Chondrocyte (in vitro differentiated cells): ENCODE measurements at regions not wholly inside any gene's neighbourhood (a gene's known extent, or its start where the extent isn't known, plus 50 kb on each side); places are given as distances from the start of the nearest gene placed in this dataset.
"Not testable (repeated sequence)": the region's sequence is repeated elsewhere in the genome, so short reads cannot be mapped to it uniquely, and the experiment has no call there.

Experiments used
- DNase-seq: peaks from one replicate; pipeline ENCODE4 v3.0.0; 2021; ENCODE audit warnings: mixed read lengths, low spot score
- H3K27ac Mint-ChIP-seq: one replicate; pipeline ENCODE4 v1.8.0; 2021; ENCODE audit warnings: mild to moderate bottlenecking, moderate library complexity, mixed read lengths; ENCODE audit not compliant: unreplicated experiment
- H3K27me3 Mint-ChIP-seq: 2 replicates; pipeline ENCODE4 v1.8.0; 2021; ENCODE audit warnings: low read depth, mixed read lengths
- H3K36me3 Mint-ChIP-seq: 2 replicates; pipeline ENCODE4 v1.8.0; 2021; ENCODE audit warnings: low read depth, mixed read lengths
- H3K4me1 Mint-ChIP-seq: 2 replicates; pipeline ENCODE4 v1.8.0; 2021; ENCODE audit warnings: low read depth, mild to moderate bottlenecking, mixed read lengths
- H3K4me3 Mint-ChIP-seq: one replicate; pipeline ENCODE4 v1.8.0; 2021; ENCODE audit warnings: mild to moderate bottlenecking, moderate library complexity, mixed read lengths; ENCODE audit not compliant: unreplicated experiment
- H3K9me3 Mint-ChIP-seq: 2 replicates; pipeline ENCODE4 v1.8.0; 2021; ENCODE audit warnings: low read depth, mixed read lengths
- TF ChIP-seq, protein P1 (sequence below): fragments of 200-600 bp; sonication (generic); IDR thresholded peaks from 2 replicates; pipeline ENCODE4 v1.5.0; 2021; ENCODE audit warnings: antibody characterized with exemption, mild to moderate bottlenecking, moderate library complexity

DNA sequence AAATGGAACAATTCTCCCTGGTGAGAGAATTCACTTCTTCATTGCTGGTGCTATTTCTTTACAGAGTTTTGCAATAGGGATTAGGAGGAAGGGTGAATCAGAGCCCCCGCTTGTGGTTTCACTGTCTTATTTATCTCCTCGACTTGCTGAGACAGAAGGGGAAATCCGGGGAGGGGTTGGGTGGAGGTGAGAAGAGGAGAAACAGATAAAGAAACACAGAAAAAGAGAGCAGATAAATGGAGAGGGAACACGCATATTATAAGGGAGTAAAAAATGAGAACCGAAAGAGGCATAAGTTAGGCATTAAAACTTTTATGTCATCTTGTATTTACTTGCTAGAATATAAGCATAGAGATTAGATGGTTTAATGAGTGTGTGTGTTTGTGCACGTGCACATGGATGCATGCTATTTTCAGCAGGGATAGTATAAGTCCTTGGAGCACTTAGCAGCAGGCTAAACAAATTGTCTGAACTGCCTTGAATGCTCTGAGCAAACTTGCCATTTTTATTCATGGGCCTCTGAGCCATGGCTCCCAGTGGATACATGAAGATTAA is 105.0 kb downstream of the OLIG3 start:
- Mint-ChIP-seq H3K27ac (no peak overlapping the region), H3K4me3 (no peak overlapping the region), H3K27me3 (peaks cover 24% of the 10 kb centered on the region), H3K36me3 (no peaks in the 10 kb centered on the region), H3K9me3 (no peaks in the 10 kb centered on the region), H3K4me1 (no peaks in the 10 kb centered on the region)
- TF ChIP-seq, protein P1, sequence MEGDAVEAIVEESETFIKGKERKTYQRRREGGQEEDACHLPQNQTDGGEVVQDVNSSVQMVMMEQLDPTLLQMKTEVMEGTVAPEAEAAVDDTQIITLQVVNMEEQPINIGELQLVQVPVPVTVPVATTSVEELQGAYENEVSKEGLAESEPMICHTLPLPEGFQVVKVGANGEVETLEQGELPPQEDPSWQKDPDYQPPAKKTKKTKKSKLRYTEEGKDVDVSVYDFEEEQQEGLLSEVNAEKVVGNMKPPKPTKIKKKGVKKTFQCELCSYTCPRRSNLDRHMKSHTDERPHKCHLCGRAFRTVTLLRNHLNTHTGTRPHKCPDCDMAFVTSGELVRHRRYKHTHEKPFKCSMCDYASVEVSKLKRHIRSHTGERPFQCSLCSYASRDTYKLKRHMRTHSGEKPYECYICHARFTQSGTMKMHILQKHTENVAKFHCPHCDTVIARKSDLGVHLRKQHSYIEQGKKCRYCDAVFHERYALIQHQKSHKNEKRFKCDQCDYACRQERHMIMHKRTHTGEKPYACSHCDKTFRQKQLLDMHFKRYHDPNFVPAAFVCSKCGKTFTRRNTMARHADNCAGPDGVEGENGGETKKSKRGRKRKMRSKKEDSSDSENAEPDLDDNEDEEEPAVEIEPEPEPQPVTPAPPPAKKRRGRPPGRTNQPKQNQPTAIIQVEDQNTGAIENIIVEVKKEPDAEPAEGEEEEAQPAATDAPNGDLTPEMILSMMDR, result no peak
- DNase-seq, result no peak

DNA sequence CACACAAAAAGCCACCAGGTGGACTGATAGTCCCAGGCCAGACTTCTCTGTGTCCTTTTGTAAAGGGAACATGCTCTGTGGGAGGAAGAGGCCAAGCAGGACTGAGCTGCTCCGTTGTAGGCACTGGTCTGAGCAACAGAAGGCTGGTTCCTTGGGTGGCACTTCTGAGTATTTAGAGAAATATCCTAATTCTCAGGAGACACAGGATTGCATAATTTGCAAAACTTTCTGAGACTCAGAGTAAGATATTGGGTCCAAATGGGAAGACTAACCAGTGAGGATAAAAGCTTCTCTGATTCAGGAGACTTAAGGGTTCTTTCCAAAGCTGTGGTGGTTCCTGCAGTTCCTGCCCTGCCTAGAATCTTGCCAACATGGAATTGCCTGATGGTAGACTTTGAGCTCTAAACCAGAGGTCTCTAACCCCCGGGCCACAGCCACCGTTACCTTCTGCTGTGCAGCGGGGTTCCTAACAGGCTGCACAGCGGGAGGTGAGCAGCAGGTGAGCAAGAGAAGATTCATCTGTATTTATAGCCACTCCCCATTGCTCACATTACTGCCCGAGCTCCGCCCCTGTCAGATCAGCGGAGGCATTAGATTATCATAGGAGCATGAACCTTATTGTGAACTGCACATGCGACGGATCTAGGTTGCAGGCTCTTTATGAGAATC is 107.0 kb downstream of the OLIG3 start:
- no peak for DNase-seq
- Mint-ChIP-seq H3K27ac (no peak overlapping the region), H3K9me3 (no peaks in the 10 kb centered on the region), H3K4me1 (no peaks in the 10 kb centered on the region), H3K4me3 (no peak overlapping the region), H3K36me3 (no peaks in the 10 kb centered on the region), H3K27me3 (peaks cover 16% of the 10 kb centered on the region)
- TF ChIP-seq, protein P1, result no peak

DNA sequence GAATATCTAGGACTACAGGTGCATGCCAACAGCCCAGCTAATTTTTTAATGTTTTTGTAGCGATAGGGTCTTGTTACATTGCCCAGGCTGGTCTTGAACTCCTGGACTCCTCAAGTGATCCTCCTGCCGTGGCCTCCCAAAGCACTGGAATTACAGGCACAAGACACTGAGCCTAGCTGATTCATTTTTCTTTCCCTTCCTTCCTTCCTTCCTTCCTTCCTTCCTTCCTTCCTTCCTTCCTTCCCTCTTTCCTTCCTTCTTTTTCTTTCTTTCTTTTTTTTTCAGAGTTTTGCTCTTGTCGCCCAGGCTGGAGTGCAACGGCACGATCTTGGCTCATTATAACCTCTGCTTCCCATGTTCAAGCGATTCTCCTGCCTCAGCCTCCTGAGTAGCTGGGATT is 110.9 kb downstream of the OLIG3 start:
- H3K27ac Mint-ChIP-seq, H3K4me1 Mint-ChIP-seq, H3K4me3 Mint-ChIP-seq, H3K9me3 Mint-ChIP-seq, DNase-seq, H3K36me3 Mint-ChIP-seq, H3K27me3 Mint-ChIP-seq: not testable (repeated sequence)

DNA sequence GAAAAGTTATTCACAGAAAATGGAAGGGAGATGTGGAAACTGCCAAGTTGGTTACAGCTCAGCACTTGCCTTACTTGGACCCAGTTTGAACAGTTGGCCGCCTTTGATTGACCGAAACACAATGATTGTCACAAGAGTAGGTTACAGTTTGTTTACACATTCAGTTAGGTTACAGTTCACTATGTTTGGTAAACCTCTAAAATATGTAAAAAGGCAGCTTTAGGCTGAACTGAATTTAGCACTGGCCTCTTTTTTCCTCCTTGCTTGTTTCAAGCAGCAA is 116.2 kb downstream of the OLIG3 start:
- no peaks in the 10 kb centered on the region for H3K4me1 Mint-ChIP-seq
- H3K9me3 Mint-ChIP-seq, result peaks cover 5% of the 10 kb centered on the region
- peaks cover 7% of the 10 kb centered on the region for H3K27me3 Mint-ChIP-seq
- no peaks in the 10 kb centered on the region for H3K36me3 Mint-ChIP-seq
- no peak for DNase-seq
- no peak overlapping the region for H3K27ac Mint-ChIP-seq
- H3K4me3 Mint-ChIP-seq, result no peak overlapping the region
- TF ChIP-seq, protein P1, result no peak

DNA sequence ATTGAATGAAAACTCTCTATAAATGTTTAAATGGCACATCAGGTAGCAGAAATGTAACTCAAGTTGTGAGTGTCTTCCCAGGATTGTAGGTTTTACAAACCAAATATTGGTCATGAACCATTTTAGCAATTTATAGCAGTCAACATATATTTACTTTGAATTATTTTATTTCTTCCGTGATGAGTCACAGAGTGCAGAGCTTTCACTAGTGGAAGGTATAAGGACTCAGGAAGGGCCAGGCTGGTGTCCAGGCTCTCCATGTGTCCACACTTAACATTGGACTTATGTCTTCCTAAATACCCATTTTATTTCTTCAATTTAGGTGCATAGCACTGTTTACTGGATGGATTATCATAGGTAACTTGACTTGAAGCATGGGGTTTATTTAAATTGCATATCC is 120.9 kb downstream of the OLIG3 start:
- TF ChIP-seq, protein P1, result no peak
- peaks cover 5% of the 10 kb centered on the region for H3K27me3 Mint-ChIP-seq
- no peaks in the 10 kb centered on the region for H3K4me1 Mint-ChIP-seq

DNA sequence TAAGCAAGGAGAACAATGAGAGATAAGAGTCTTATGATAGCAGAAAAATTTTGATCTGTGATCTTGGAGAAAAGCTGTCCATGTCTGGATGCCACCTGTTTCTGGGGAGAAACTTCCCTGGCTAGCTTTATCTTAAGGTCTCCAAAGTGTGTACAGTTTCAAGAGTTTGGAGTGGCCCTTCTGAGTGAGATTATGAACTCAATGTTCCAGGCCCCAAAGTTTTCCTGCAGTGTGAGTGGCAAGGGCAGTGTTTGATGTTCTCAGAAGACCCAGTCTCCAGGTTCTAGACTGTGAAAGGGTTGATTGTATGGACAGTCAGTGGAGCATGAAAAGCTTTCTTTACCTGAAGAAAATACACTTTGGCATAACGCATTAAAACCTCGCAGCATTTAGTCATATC is 121.7 kb downstream of the OLIG3 start:
- H3K9me3 Mint-ChIP-seq, result no peaks in the 10 kb centered on the region
- no peak overlapping the region for H3K4me3 Mint-ChIP-seq
- no peaks in the 10 kb centered on the region for H3K4me1 Mint-ChIP-seq
- peaks cover 5% of the 10 kb centered on the region for H3K27me3 Mint-ChIP-seq
- DNase-seq, result no peak
- H3K36me3 Mint-ChIP-seq, result no peaks in the 10 kb centered on the region
- TF ChIP-seq, protein P1, result no peak
- no peak overlapping the region for H3K27ac Mint-ChIP-seq

More for the DNA sequence above, 120.9 kb downstream of the OLIG3 start:
- Mint-ChIP-seq H3K9me3 (no peaks in the 10 kb centered on the region), H3K27ac (no peak overlapping the region), H3K4me3 (no peak overlapping the region), H3K36me3 (no peaks in the 10 kb centered on the region)
- no peak for DNase-seq
